OCI-LY1 (cell line): ENCODE measurements at regions not wholly inside any gene's neighbourhood (a gene's known extent, or its start where the extent isn't known, plus 50 kb on each side); places are given as distances from the start of the nearest gene placed in this dataset.

Experiments
- H2AFZ ChIP-seq: fragments of 200-600 bp; sonication (generic), shearing (Covaris generic); 2 replicates; pipeline ENCODE4 v1.6.0; 2014; ENCODE audit warnings: antibody characterized with exemption, mild to moderate bottlenecking, low read length
- H3F3A ChIP-seq: fragments of 200-600 bp; sonication (generic), shearing (Covaris generic); 2 replicates; pipeline ENCODE4 v1.6.0; 2014; ENCODE audit warnings: mild to moderate bottlenecking, antibody characterized with exemption, low read length, moderate library complexity; ENCODE audit not compliant: insufficient read depth
- H3K27ac ChIP-seq: fragments of 200-600 bp; sonication (generic); 2 replicates; pipeline ENCODE4 v1.5.1; 2014; ENCODE audit warnings: low read length, mixed run types, mild to moderate bottlenecking, low read depth; ENCODE audit not compliant: poor library complexity, severe bottlenecking
- H3K27me3 ChIP-seq: fragments of 200-600 bp; sonication (generic); 2 replicates; pipeline ENCODE4 v1.6.0; 2014; ENCODE audit warnings: antibody characterized with exemption, mild to moderate bottlenecking, low read length, moderate library complexity; ENCODE audit not compliant: insufficient read depth
- H3K36me3 ChIP-seq: fragments of 200-600 bp; sonication (generic); 2 replicates; pipeline ENCODE4 v1.6.1; 2014; ENCODE audit warnings: mild to moderate bottlenecking, antibody characterized with exemption, low read length, moderate library complexity, mixed read lengths; ENCODE audit not compliant: insufficient read depth
- H3K4me1 ChIP-seq: fragments of 200-600 bp; sonication (generic); 2 replicates; pipeline ENCODE4 v1.5.1; 2014; ENCODE audit warnings: mild to moderate bottlenecking, low read length, moderate library complexity; ENCODE audit not compliant: insufficient read depth, severe bottlenecking
- H3K4me2 ChIP-seq: fragments of 200-600 bp; sonication (generic), shearing (Covaris generic); 2 replicates; pipeline ENCODE4 v1.6.1; 2014; ENCODE audit warnings: low read length
- H3K4me3 ChIP-seq: fragments of 200-600 bp; sonication (generic); 2 replicates; pipeline ENCODE4 v1.5.1; 2014; ENCODE audit warnings: low read length, low read depth, mild to moderate bottlenecking, mixed read lengths; ENCODE audit not compliant: poor library complexity, severe bottlenecking
- H3K79me2 ChIP-seq: fragments of 200-600 bp; shearing (Covaris generic); 2 replicates; pipeline ENCODE4 v1.6.1; 2016; ENCODE audit warnings: mixed run types, low read length, mixed read lengths; ENCODE audit not compliant: insufficient read depth
- H3K9ac ChIP-seq: fragments of 200-600 bp; sonication (generic), shearing (Covaris generic); 2 replicates; pipeline ENCODE4 v1.6.1; 2014; ENCODE audit warnings: mild to moderate bottlenecking, low read length, mixed read lengths
- H3K9me2 ChIP-seq: fragments of 200-600 bp; sonication (generic), shearing (Covaris generic); 2 replicates; pipeline ENCODE4 v1.6.1; 2014; ENCODE audit warnings: low read depth, mild to moderate bottlenecking, low read length, mixed read lengths
- H3K9me3 ChIP-seq: fragments of 200-600 bp; shearing (Covaris generic); 2 replicates; pipeline ENCODE4 v1.6.1; 2014; ENCODE audit warnings: low read length, mixed read lengths
- H4K20me1 ChIP-seq: fragments of 200-600 bp; sonication (generic), shearing (Covaris generic); 2 replicates; pipeline ENCODE4 v1.6.0; 2016; ENCODE audit warnings: mild to moderate bottlenecking, low read length; ENCODE audit not compliant: insufficient read depth
- CTCF ChIP-seq: fragments of 200-600 bp; sonication (generic), shearing (Covaris generic); IDR thresholded peaks from 2 replicates; pipeline ENCODE4 v1.5.1; 2017; ENCODE audit warnings: mild to moderate bottlenecking, antibody characterized with exemption, low read length, moderate library complexity, mixed read lengths
- EZH2 ChIP-seq: fragments of 200-600 bp; sonication (generic), shearing (Covaris generic); IDR thresholded peaks from 2 replicates; pipeline ENCODE4 v1.8.0; 2017; ENCODE audit warnings: borderline replicate concordance, mixed run types, mild to moderate bottlenecking, antibody characterized with exemption, low read length, moderate library complexity, mixed read lengths

GRCh38 chr11:23336961-23337360 is 476.7 kb upstream of the CCDC179 start:
- Histone ChIP-seq H3K36me3 (no peaks in the 10 kb centered on the region), H3K27ac (no peak overlapping the region), H3K9me2 (no peaks in the 10 kb centered on the region), H3K9ac (no peak overlapping the region), H2AFZ (no peak overlapping the region), H3F3A (no peaks in the 10 kb centered on the region), H3K9me3 (no peaks in the 10 kb centered on the region), H3K4me1 (no peaks in the 10 kb centered on the region), H3K27me3 (no peaks in the 10 kb centered on the region), H3K4me3 (no peak overlapping the region), H4K20me1 (no peaks in the 10 kb centered on the region), H3K79me2 (no peaks in the 10 kb centered on the region), H3K4me2 (no peak overlapping the region)
- TF ChIP-seq CTCF (no peak), EZH2 (no peak)

- H3K27me3 ChIP-seq: no peaks in the 10 kb centered on the region
- no peak overlapping the region for H2AFZ ChIP-seq
- H3K36me3 ChIP-seq: no peaks in the 10 kb centered on the region
- no peaks in the 10 kb centered on the region for H3K4me1 ChIP-seq
- no peak overlapping the region for H3K27ac ChIP-seq
- H3K79me2 ChIP-seq: no peaks in the 10 kb centered on the region
- no peaks in the 10 kb centered on the region for H3F3A ChIP-seq
- H3K4me2 ChIP-seq: no peak overlapping the region
- H3K9me2 ChIP-seq: no peaks in the 10 kb centered on the region
- H4K20me1 ChIP-seq: no peaks in the 10 kb centered on the region
- no peak for TF ChIP-seq EZH2
- no peak for TF ChIP-seq CTCF
- no peak overlapping the region for H3K4me3 ChIP-seq
- H3K9me3 ChIP-seq: no peaks in the 10 kb centered on the region
- H3K9ac ChIP-seq: no peak overlapping the region
Observed at GRCh38 chr11:23353611-23354010, 493.3 kb upstream of the CCDC179 start.

- H3K4me2 ChIP-seq: no peak overlapping the region
- H3K4me1 ChIP-seq: no peaks in the 10 kb centered on the region
Observed at GRCh38 chr11:23359297-23359696, 499.0 kb upstream of the CCDC179 start.

More at GRCh38 chr11:23359297-23359696, 499.0 kb upstream of the CCDC179 start:
- TF ChIP-seq CTCF (no peak), EZH2 (no peak)
- Histone ChIP-seq H3K4me3 (no peak overlapping the region), H3K9me2 (no peaks in the 10 kb centered on the region), H3K9me3 (no peaks in the 10 kb centered on the region), H4K20me1 (no peaks in the 10 kb centered on the region), H3F3A (no peaks in the 10 kb centered on the region), H3K27ac (no peak overlapping the region), H3K27me3 (no peaks in the 10 kb centered on the region), H3K9ac (no peak overlapping the region), H3K79me2 (no peaks in the 10 kb centered on the region), H2AFZ (no peak overlapping the region), H3K36me3 (no peaks in the 10 kb centered on the region)
